Esophagus (tissue), 2 donors: ENCODE measurements at regions not wholly inside any gene's neighbourhood (a gene's known extent, or its start where the extent isn't known, plus 50 kb on each side); places are given as distances from the start of the nearest gene placed in this dataset.

Source experiments
- H3K27ac ChIP-seq, 2 donors: one replicate each; pipeline ENCODE4 v1.5.1; 2013; ENCODE audit warnings: low read depth in 2 of 2, mild to moderate bottlenecking in 2 of 2, inconsistent platforms in 1 of 2, low read length in 1 of 2, moderate library complexity in 1 of 2
- H3K27me3 ChIP-seq, 2 donors: one replicate each; pipeline ENCODE4 v1.6.1; 2013; ENCODE audit warnings: low read length in 2 of 2, control low read depth in 1 of 2, mild to moderate bottlenecking in 1 of 2; ENCODE audit not compliant: insufficient read depth in 2 of 2, control insufficient read depth in 1 of 2
- H3K36me3 ChIP-seq, 2 donors: one replicate each; pipeline ENCODE4 v1.6.1; 2013; ENCODE audit warnings: low read length in 1 of 2; ENCODE audit not compliant: control insufficient read depth in 2 of 2, insufficient read depth in 2 of 2
- H3K4me1 ChIP-seq, 2 donors: one replicate each; pipeline ENCODE4 v1.6.1; 2013; ENCODE audit warnings: low read length in 1 of 2; ENCODE audit not compliant: control insufficient read depth in 2 of 2, insufficient read depth in 2 of 2
- H3K4me3 ChIP-seq, 2 donors: one replicate each; pipeline ENCODE4 v1.5.1; 2013; ENCODE audit warnings: low read length in 2 of 2, mild to moderate bottlenecking in 2 of 2, low read depth in 1 of 2, moderate library complexity in 1 of 2
- H3K9me3 ChIP-seq, 2 donors: one replicate each; pipeline ENCODE4 v1.6.1; 2013; ENCODE audit warnings: mild to moderate bottlenecking in 2 of 2, low read depth in 1 of 2, low read length in 1 of 2, moderate library complexity in 1 of 2; ENCODE audit not compliant: control insufficient read depth in 2 of 2, insufficient read depth in 1 of 2
- WGBS, 2 donors: extraction: QIAGEN DNeasy Blood & Tissue Kit; methylation state at CpG; one replicate each; pipeline ENCODE4 v1.1.7; 2013; 5-methylcytosine and 5-hydroxymethylcytosine counted together
- donor health status: healthy with polysubstance abuse.
- donor health status: Bipolar disorder and iron deficiency.

DNA sequence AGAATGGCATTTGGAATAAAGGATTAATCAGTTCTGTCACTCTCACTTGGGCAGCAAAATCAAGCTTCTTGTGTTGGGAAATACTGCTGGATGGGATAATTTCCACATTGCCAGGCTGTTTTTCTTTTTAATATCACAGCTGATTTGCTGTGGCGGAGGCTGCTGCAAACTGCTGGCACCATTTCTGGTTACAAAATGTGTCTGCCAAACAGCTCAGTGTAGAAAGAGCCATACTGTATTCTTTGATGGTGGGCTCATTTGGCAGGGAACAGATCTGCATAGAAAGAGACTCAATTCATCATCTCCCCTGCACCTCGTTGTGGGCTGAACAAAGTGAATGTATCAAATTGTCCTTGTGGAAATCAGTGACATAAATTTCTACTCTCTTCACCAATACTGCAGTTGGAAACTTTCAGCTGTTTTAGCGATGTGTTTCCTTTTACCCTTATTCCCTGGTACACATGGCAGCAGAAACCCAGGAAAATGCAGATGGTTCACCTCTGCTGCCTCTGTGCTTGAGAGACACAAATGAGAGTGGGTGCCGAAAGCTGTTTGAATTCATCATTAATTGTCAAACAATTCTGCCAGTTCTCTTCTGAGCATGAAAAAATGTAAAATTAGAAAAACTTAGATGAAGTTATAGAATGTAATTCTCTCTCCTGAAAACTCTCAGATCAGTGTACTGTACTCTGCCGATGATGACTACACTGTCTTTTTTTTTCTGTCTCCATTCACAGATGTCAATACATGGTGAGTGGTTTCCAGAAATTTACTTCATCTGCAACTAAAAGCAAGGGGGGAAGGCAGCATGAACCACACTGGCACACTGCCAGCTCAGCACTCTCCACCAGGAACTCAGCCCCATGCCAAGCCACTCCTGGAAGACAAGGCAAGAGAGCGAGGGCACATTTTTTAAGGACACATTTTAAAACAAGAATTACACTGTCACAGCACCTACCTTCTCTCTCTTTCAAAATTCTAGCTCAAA, 75.0 kb downstream of the HMHB1 start:
- Histone ChIP-seq H3K27ac (no peak overlapping the region), H3K9me3 (no peaks in the 10 kb centered on the region), H3K4me1 (no peaks in the 10 kb centered on the region), H3K4me3 (no peak overlapping the region), H3K36me3 (no peaks in the 10 kb centered on the region), H3K27me3 (no peaks in the 10 kb centered on the region)
- WGBS, 2 donors, result 46 to 49% methylated on average over 6 of the region's 6 CpGs

- no peaks in the 10 kb centered on the region for H3K4me1 ChIP-seq
- no peaks in the 10 kb centered on the region for H3K9me3 ChIP-seq
- WGBS, 2 donors, result 74 to 76% methylated on average over 5 of the region's 5 CpGs
- H3K4me3 ChIP-seq, result no peak overlapping the region
- no peaks in the 10 kb centered on the region for H3K36me3 ChIP-seq
- H3K27me3 ChIP-seq, result no peaks in the 10 kb centered on the region
- H3K27ac ChIP-seq, result no peak overlapping the region
Measured at GRCh38 chr5:143887903-143888665, 76.1 kb downstream of the HMHB1 start.

DNA sequence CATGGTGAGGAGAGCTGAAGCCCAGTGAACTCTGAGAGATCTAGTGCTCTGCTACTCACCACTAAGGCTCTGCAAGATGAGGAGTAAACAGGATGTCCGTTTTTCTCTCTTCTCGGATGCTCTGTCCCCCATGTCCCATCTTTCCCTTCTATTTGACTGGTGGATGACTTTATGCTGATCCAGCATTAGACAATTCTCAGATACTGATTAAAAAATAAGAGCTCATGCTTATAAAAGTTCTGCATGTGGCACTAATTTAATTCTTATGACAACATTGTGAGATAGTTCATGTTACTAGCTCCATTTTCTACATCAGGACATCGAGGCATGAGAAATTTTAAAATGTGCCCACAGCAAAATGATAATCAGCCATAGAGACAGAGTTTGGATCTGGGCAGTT, 77.0 kb downstream of the HMHB1 start:
- WGBS, 2 donors, result 81 to 87% methylated on average over 3 of the region's 3 CpGs
- no peaks in the 10 kb centered on the region for H3K27me3 ChIP-seq
- no peaks in the 10 kb centered on the region for H3K9me3 ChIP-seq
- no peaks in the 10 kb centered on the region for H3K36me3 ChIP-seq
- H3K4me3 ChIP-seq, result no peak overlapping the region
- H3K27ac ChIP-seq, result no peak overlapping the region
- no peaks in the 10 kb centered on the region for H3K4me1 ChIP-seq

- WGBS, 2 donors, result 53 to 58% methylated on average over 3 of the region's 3 CpGs
- Histone ChIP-seq H3K9me3 (no peaks in the 10 kb centered on the region), H3K27me3 (no peaks in the 10 kb centered on the region), H3K27ac (no peak overlapping the region), H3K4me3 (no peak overlapping the region), H3K36me3 (no peaks in the 10 kb centered on the region), H3K4me1 (no peaks in the 10 kb centered on the region)
Measured at GRCh38 chr5:143889986-143890385, 78.0 kb downstream of the HMHB1 start.

GRCh38 chr5:143890487-143890886, 78.5 kb downstream of the HMHB1 start:
- 39 to 47% methylated on average over 3 of the region's 3 CpGs for WGBS, 2 donors
- no peaks in the 10 kb centered on the region for H3K36me3 ChIP-seq
- no peaks in the 10 kb centered on the region for H3K27me3 ChIP-seq
- H3K27ac ChIP-seq, result no peak overlapping the region
- H3K4me3 ChIP-seq, result no peak overlapping the region
- no peaks in the 10 kb centered on the region for H3K4me1 ChIP-seq
- no peaks in the 10 kb centered on the region for H3K9me3 ChIP-seq

DNA sequence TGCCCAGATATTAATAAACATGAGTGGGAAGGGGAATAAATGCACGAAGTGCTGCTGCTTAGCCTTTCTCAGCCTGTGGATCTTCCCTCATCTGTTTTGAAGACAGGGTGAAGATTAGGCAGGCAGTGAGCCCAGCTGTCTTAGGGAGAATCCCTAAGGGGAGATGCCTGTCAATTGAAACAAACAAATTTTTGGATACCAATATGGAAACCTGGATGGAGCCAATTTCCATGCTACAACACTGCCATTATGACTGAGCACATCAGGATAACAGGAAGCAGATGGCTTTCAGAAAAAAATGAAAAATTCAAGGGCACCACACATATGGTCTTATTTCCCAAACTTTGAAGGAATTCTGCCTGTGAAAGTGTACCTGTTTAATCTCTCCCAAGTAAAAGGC, 80.3 kb downstream of the HMHB1 start:
- Histone ChIP-seq H3K4me1 (no peaks in the 10 kb centered on the region), H3K27ac (no peak overlapping the region), H3K4me3 (no peak overlapping the region), H3K27me3 (no peaks in the 10 kb centered on the region), H3K36me3 (no peaks in the 10 kb centered on the region), H3K9me3 (no peaks in the 10 kb centered on the region)
- 66 to 69% methylated on average over 1 of the region's 1 CpG for WGBS, 2 donors

DNA sequence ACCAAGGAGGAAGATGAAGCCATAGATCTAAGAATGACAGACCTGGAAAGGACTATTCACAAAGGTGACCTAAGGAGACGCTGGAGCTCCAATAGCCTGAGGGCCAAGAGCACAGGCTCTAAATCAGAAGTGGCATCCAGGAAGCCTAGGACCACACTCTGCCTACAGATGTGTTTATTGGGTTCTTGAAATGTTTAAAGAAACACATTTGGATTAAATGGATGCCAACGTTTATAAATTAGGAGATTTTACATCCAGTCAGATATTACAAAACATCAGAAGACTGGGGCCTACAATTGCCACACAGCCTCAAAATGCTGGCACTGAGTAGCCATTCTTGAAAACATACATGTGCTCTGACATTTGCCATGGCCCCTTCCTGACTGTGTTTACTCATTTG, 80.9 kb downstream of the HMHB1 start:
- WGBS, 2 donors, result 74 to 76% methylated on average over 2 of the region's 2 CpGs
- no peaks in the 10 kb centered on the region for H3K36me3 ChIP-seq
- H3K9me3 ChIP-seq, result no peaks in the 10 kb centered on the region

DNA sequence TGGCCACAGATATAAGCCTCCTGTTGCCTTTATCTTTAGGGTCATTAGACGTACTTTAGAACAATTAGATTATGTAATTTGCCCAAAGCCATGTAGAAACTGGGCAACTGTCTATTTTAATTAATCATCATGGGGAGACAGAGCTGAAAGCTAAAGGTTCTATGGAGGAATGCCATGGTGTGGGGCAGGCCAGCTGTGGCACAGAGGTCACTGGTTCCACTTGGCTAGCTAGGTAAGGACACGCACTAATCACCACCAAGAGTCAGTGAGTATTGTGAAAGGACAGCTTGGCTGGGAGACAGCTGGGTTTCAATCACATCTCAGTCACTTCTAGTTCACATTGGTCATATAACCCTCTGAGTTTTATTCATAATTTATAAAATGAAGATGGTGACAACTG, 81.7 kb downstream of the HMHB1 start:
- Histone ChIP-seq H3K36me3 (no peaks in the 10 kb centered on the region), H3K27me3 (no peaks in the 10 kb centered on the region), H3K9me3 (no peaks in the 10 kb centered on the region), H3K4me1 (no peaks in the 10 kb centered on the region), H3K4me3 (no peak overlapping the region), H3K27ac (no peak overlapping the region)
- 74% methylated on average over 2 of the region's 2 CpGs for WGBS, 2 donors

More for the DNA sequence above, 80.9 kb downstream of the HMHB1 start:
- H3K27me3 ChIP-seq, result no peaks in the 10 kb centered on the region
- H3K27ac ChIP-seq, result no peak overlapping the region
- H3K4me1 ChIP-seq, result no peaks in the 10 kb centered on the region
- H3K4me3 ChIP-seq, result no peak overlapping the region

- 86 to 90% methylated on average over 2 of the region's 2 CpGs for WGBS, 2 donors
- Histone ChIP-seq H3K27ac (no peak overlapping the region), H3K27me3 (no peaks in the 10 kb centered on the region), H3K4me3 (no peak overlapping the region), H3K4me1 (no peaks in the 10 kb centered on the region), H3K36me3 (no peaks in the 10 kb centered on the region), H3K9me3 (no peaks in the 10 kb centered on the region)
Measured at GRCh38 chr5:143896516-143896915, 84.6 kb downstream of the HMHB1 start.
